K562 (cell line): ENCODE measurements at regions not wholly inside any gene's neighbourhood (a gene's known extent, or its start where the extent isn't known, plus 50 kb on each side); places are given as distances from the start of the nearest gene placed in this dataset.

ENCODE experiments used
- CBX5 ChIP-seq: IDR thresholded peaks from 2 replicates; pipeline ENCODE4 v1.6.1; 2014; ENCODE audit warnings: low read depth, borderline replicate concordance
- E4F1 ChIP-seq: fragments of 250-450 bp; sonication (Bioruptor Pico); IDR thresholded peaks from 2 replicates; pipeline ENCODE4 v1.5.0; 2021; ENCODE audit warnings: mild to moderate bottlenecking, borderline replicate concordance
- ELF4 ChIP-seq: fragments of 450-650 bp; formaldehyde crosslinking; IDR thresholded peaks from 2 replicates; pipeline ENCODE4 v1.4.0; 2022; ENCODE audit warnings: missing genetic modification characterization
- GTF2F1 ChIP-seq: IDR thresholded peaks from 2 replicates; pipeline ENCODE4 v1.6.1; 2011; ENCODE audit warnings: low read depth, low read length, improper control_type of control experiment
- HINFP ChIP-seq: fragments of 450-650 bp; conservative IDR thresholded peaks from 2 replicates; pipeline ENCODE4 v1.6.1; 2016; ENCODE audit warnings: missing genetic modification characterization, low read depth, mild to moderate bottlenecking, control low read depth, missing compliant biosample characterization
- KLF6 ChIP-seq: fragments of 250-450 bp; sonication (Bioruptor Pico); IDR thresholded peaks from 2 replicates; pipeline ENCODE4 v1.4.0; 2020; ENCODE audit warnings: mild to moderate bottlenecking, moderate library complexity, borderline replicate concordance
- REST ChIP-seq, 2 experiments: fragments of 450-650 bp; formaldehyde crosslinking in 1 of 2; IDR thresholded peaks; 2 replicates each; pipeline versions ENCODE4 v1.4.0 to v1.6.1; 2014 to 2020; ENCODE audit warnings: mild to moderate bottlenecking in 2 of 2, borderline replicate concordance in 1 of 2, low read depth in 1 of 2
- SRSF1 ChIP-seq: fragments of 200-400 bp; formaldehyde crosslinking; IDR thresholded peaks from 2 replicates; pipeline ENCODE4 v1.6.1; 2017; ENCODE audit warnings: mild to moderate bottlenecking, low read depth, low read length, moderate library complexity
- SRSF9 ChIP-seq: fragments of 200-400 bp; formaldehyde crosslinking; IDR thresholded peaks from 2 replicates; pipeline ENCODE4 v1.6.1; 2017; ENCODE audit warnings: low read depth, low read length, borderline replicate concordance
- TAF1 ChIP-seq: IDR thresholded peaks from 2 replicates; pipeline ENCODE4 v1.6.1; 2011; ENCODE audit warnings: mild to moderate bottlenecking, low read length, moderate library complexity; ENCODE audit not compliant: insufficient read depth, control insufficient read depth, severe bottlenecking; ENCODE audit errors: extremely low read depth

GRCh38 chr2:121080013-121080772, 204.8 kb downstream of the TFCP2L1 start (continued):
- TF ChIP-seq HINFP = no peak
- TF ChIP-seq GTF2F1 = no peak
- 0 out of 2 replicates have a peak, but pooled peaks have one; percentile 14 for TF ChIP-seq ELF4 (CRISPR knock-in tag)
- peak; percentile 45; the same call in 1 of the 2 replicates for TF ChIP-seq REST (IDR thresholded peaks at IDR 0.05; ENCODE audit: borderline replicate concordance)
- no peak for TF ChIP-seq REST (CRISPR knock-in tag; IDR thresholded peaks at IDR 0.05; ENCODE audit: low read depth)
- TF ChIP-seq CBX5 = no peak
- no peak for TF ChIP-seq KLF6
- TF ChIP-seq E4F1 (CRISPR knock-in tag) = no peak
- no peak for TF ChIP-seq SRSF1
- TF ChIP-seq SRSF9 = no peak
- no peak for TF ChIP-seq TAF1
